H9 (cell line): ENCODE measurements at regions not wholly inside any gene's neighbourhood (a gene's known extent, or its start where the extent isn't known, plus 50 kb on each side); places are given as distances from the start of the nearest gene placed in this dataset.

Source experiments
- DNase-seq: peaks from one replicate; pipeline ENCODE4 v3.0.0-alpha.2; 2017
- H2AFZ ChIP-seq: one replicate; pipeline ENCODE4 v1.6.1; 2013; ENCODE audit warnings: mild to moderate bottlenecking, low read length, control low read depth, moderate library complexity
- H2AK5ac ChIP-seq: 2 replicates; pipeline ENCODE4 v1.6.1; 2013; ENCODE audit warnings: low read length, control low read depth, mixed read lengths; ENCODE audit not compliant: insufficient read length
- H2BK120ac ChIP-seq: one replicate; pipeline ENCODE4 v1.6.1; 2013; ENCODE audit warnings: low read depth, mild to moderate bottlenecking, low read length, control low read depth, inconsistent platforms; ENCODE audit not compliant: poor library complexity, severe bottlenecking
- H2BK12ac ChIP-seq: 2 replicates; pipeline ENCODE4 v1.6.1; 2013; ENCODE audit warnings: low read length, control low read depth, mixed read lengths, low read depth; ENCODE audit not compliant: insufficient read length
- H2BK15ac ChIP-seq: 2 replicates; pipeline ENCODE4 v1.6.1; 2013; ENCODE audit warnings: low read depth, low read length, control low read depth
- H2BK20ac ChIP-seq: one replicate; pipeline ENCODE4 v1.6.1; 2013; ENCODE audit warnings: low read depth, mild to moderate bottlenecking, low read length, control low read depth, inconsistent platforms; ENCODE audit not compliant: poor library complexity, severe bottlenecking
- H2BK5ac ChIP-seq: 2 replicates; pipeline ENCODE4 v1.6.1; 2013; ENCODE audit warnings: low read length, control low read depth, mixed read lengths; ENCODE audit not compliant: insufficient read length
- H3K14ac ChIP-seq: 2 replicates; pipeline ENCODE4 v1.6.1; 2013; ENCODE audit warnings: low read length, control low read depth; ENCODE audit not compliant: insufficient read depth
- H3K18ac ChIP-seq: 2 replicates; pipeline ENCODE4 v1.6.1; 2013; ENCODE audit warnings: low read depth, mild to moderate bottlenecking, mixed read lengths, low read length, control low read depth; ENCODE audit not compliant: insufficient read length
- H3K23ac ChIP-seq: 2 replicates; pipeline ENCODE4 v1.6.1; 2013; ENCODE audit warnings: low read length, control low read depth, mixed read lengths, low read depth; ENCODE audit not compliant: insufficient read length
- H3K23me2 ChIP-seq: 2 replicates; pipeline ENCODE4 v1.6.1; 2013; ENCODE audit warnings: low read depth, mild to moderate bottlenecking, mixed read lengths, low read length, control low read depth; ENCODE audit not compliant: insufficient read length, poor library complexity, severe bottlenecking
- H3K27ac ChIP-seq: 2 replicates; pipeline ENCODE4 v1.5.1; 2013; ENCODE audit warnings: low read length, control low read depth, mixed read lengths, low read depth; ENCODE audit not compliant: insufficient read length
- H3K27me3 ChIP-seq: 2 replicates; pipeline ENCODE4 v1.6.1; 2013; ENCODE audit warnings: low read length, control low read depth, inconsistent platforms; ENCODE audit not compliant: insufficient read depth
- H3K4ac ChIP-seq: 2 replicates; pipeline ENCODE4 v1.6.1; 2013; ENCODE audit warnings: low read depth, mild to moderate bottlenecking, control low read depth, inconsistent platforms, low read length, moderate library complexity
- H3K4me1 ChIP-seq: 2 replicates; pipeline ENCODE4 v1.6.1; 2013; ENCODE audit warnings: low read length, control low read depth, inconsistent platforms; ENCODE audit not compliant: insufficient read depth
- H3K4me2 ChIP-seq: 2 replicates; pipeline ENCODE4 v1.6.1; 2013; ENCODE audit warnings: low read length, control low read depth, mixed read lengths; ENCODE audit not compliant: insufficient read length, insufficient read depth
- H3K56ac ChIP-seq: 2 replicates; pipeline ENCODE4 v1.6.1; 2013; ENCODE audit warnings: low read depth, mild to moderate bottlenecking, mixed read lengths, low read length, control low read depth; ENCODE audit not compliant: insufficient read length
- H3K79me1 ChIP-seq: 2 replicates; pipeline ENCODE4 v1.6.1; 2013; ENCODE audit warnings: low read depth, mild to moderate bottlenecking, moderate library complexity, low read length, control low read depth, inconsistent platforms; ENCODE audit not compliant: insufficient read depth, poor library complexity, severe bottlenecking
- H3K79me2 ChIP-seq: 2 replicates; pipeline ENCODE4 v1.6.1; 2013; ENCODE audit warnings: low read length, control low read depth, inconsistent platforms; ENCODE audit not compliant: insufficient read depth
- H3K9ac ChIP-seq: 2 replicates; pipeline ENCODE4 v1.6.1; 2013; ENCODE audit warnings: low read length, control low read depth, mixed read lengths; ENCODE audit not compliant: insufficient read length; ENCODE audit errors: extremely low read depth
- H3K9me3 ChIP-seq: one replicate; pipeline ENCODE4 v1.6.1; 2013; ENCODE audit warnings: low read depth, low read length, inconsistent platforms; ENCODE audit not compliant: control insufficient read depth
- H3T11ph ChIP-seq: one replicate; pipeline ENCODE4 v1.6.1; 2013; ENCODE audit warnings: mild to moderate bottlenecking, low read length, control low read depth, inconsistent platforms
- H4K20me1 ChIP-seq: one replicate; pipeline ENCODE4 v1.6.1; 2013; ENCODE audit not compliant: control insufficient read depth, insufficient read length, insufficient read depth
- H4K5ac ChIP-seq: 2 replicates; pipeline ENCODE4 v1.6.1; 2013; ENCODE audit warnings: low read depth, mild to moderate bottlenecking, mixed read lengths, low read length, control low read depth; ENCODE audit not compliant: insufficient read length
- H4K8ac ChIP-seq: replicated peaks from 2 replicates; pipeline ENCODE4 v1.6.1; 2013; ENCODE audit warnings: low read length, control low read depth, mixed read lengths, low read depth; ENCODE audit not compliant: insufficient read length
- H4K91ac ChIP-seq: 2 replicates; pipeline ENCODE4 v1.6.1; 2013; ENCODE audit warnings: low read depth, mild to moderate bottlenecking, moderate library complexity, mixed read lengths, low read length, control low read depth; ENCODE audit not compliant: insufficient read length
- H3K27ac Mint-ChIP-seq, 3 experiments: 2 replicates in 2 of 3; 3 replicates in 1 of 3; pipeline ENCODE4 v1.8.0; 2020 to 2021; ENCODE audit warnings: mixed read lengths in 3 of 3, mild to moderate bottlenecking in 1 of 3, moderate library complexity in 1 of 3
- H3K27me3 Mint-ChIP-seq: 2 replicates; pipeline ENCODE4 v1.8.0; 2021; ENCODE audit warnings: low read depth, mild to moderate bottlenecking, moderate library complexity, mixed read lengths
- H3K36me3 Mint-ChIP-seq, 3 experiments: 2 replicates in 2 of 3; 3 replicates in 1 of 3; pipeline ENCODE4 v1.8.0; 2020 to 2021; ENCODE audit warnings: low read depth in 3 of 3, mixed read lengths in 3 of 3; ENCODE audit not compliant: insufficient read depth in 1 of 3
- H3K4me1 Mint-ChIP-seq, 2 experiments: 2 replicates each; pipeline ENCODE4 v1.8.0; 2020; ENCODE audit warnings: mixed read lengths in 2 of 2
- H3K4me3 Mint-ChIP-seq, 2 experiments: 2 replicates in 1 of 2; 3 replicates in 1 of 2; pipeline ENCODE4 v1.8.0; 2020 to 2021; ENCODE audit warnings: mild to moderate bottlenecking in 2 of 2, mixed read lengths in 2 of 2, moderate library complexity in 1 of 2
- H3K9me3 Mint-ChIP-seq, 2 experiments: 2 replicates in 1 of 2; 3 replicates in 1 of 2; pipeline ENCODE4 v1.8.0; 2020; ENCODE audit warnings: mild to moderate bottlenecking in 2 of 2, mixed read lengths in 2 of 2, moderate library complexity in 1 of 2
- CTCF ChIP-seq: fragments of 200-600 bp; sonication (generic); conservative IDR thresholded peaks from 3 replicates; pipeline ENCODE4 v1.8.0; 2021; ENCODE audit warnings: antibody characterized with exemption, mild to moderate bottlenecking
- WGBS: extraction: QIAGEN DNeasy Blood & Tissue Kit; methylation state at CpG from one replicate; pipeline ENCODE4 v1.1.7; 2013; ENCODE audit warnings: missing lambda C conversion rate, low lambda C conversion rate, mixed read lengths; ENCODE audit not compliant: insufficient read length; ENCODE audit errors: extremely low coverage; 5-methylcytosine and 5-hydroxymethylcytosine counted together

DNA sequence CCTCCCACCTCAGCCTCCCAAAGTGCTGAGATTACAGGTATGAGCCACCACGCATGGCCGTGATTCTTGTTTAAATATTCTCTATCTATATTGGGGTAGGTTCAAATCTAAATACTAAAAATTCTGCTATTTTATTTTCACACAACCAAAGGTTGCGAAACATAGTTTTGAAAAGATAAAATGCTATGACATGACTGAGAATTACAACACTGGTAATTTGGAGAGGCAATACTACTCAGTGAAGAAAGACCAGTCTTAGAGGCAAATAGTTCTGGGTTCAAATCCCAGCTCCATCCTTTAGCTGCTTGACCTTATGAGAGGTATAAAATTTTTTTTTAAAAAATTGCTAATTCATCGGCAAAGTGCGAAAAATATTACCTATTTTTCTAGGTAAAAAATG lies 137.0 kb upstream of the PREP start:
- H3K9me3 Mint-ChIP-seq = no peaks in the 10 kb centered on the region; a peak in 1 of 5 replicates
- Histone ChIP-seq H2BK15ac (no peak overlapping the region), H3K79me1 (no peaks in the 10 kb centered on the region), H3K18ac (no peak overlapping the region), H2AFZ (no peak overlapping the region), H4K91ac (no peak overlapping the region), H2BK5ac (no peak overlapping the region), H4K20me1 (no peaks in the 10 kb centered on the region), H3K4ac (no peak overlapping the region), H2BK20ac (no peak overlapping the region), H3T11ph (no peak overlapping the region), H3K56ac (no peak overlapping the region), H3K9ac (no peak overlapping the region), H3K9me3 (no peaks in the 10 kb centered on the region), H3K23me2 (no peaks in the 10 kb centered on the region), H3K4me2 (no peak overlapping the region), H4K8ac (no peak overlapping the region), H3K27me3 (no peaks in the 10 kb centered on the region), H2BK12ac (no peak overlapping the region), H3K27ac (no peak overlapping the region), H3K23ac (no peak overlapping the region), H3K79me2 (no peaks in the 10 kb centered on the region), H3K14ac (no peak overlapping the region), H2AK5ac (no peak overlapping the region), H4K5ac (no peak overlapping the region), H3K4me1 (no peaks in the 10 kb centered on the region), H2BK120ac (no peak overlapping the region)
- H3K36me3 Mint-ChIP-seq = no peaks in the 10 kb centered on the region
- DNase-seq = no peak
- no peaks in the 10 kb centered on the region for H3K4me1 Mint-ChIP-seq
- no CpG with 5 or more reads among the region's 5 CpGs for WGBS
- H3K27me3 Mint-ChIP-seq = no peaks in the 10 kb centered on the region
- no peak overlapping the region for H3K4me3 Mint-ChIP-seq
- no peak for TF ChIP-seq CTCF
- H3K27ac Mint-ChIP-seq = no peak overlapping the region
